Thyroid gland (tissue), 4 donors: ENCODE measurements at regions not wholly inside any gene's neighbourhood (a gene's known extent, or its start where the extent isn't known, plus 50 kb on each side); places are given as distances from the start of the nearest gene placed in this dataset.

ENCODE experiments used
- CTCF ChIP-seq, 6 experiments: fragments of 200-600 bp in 3 of 6; fragments of 450-650 bp in 3 of 6; sonication (generic) in 3 of 6; IDR thresholded peaks; one replicate each; pipeline ENCODE4 v1.5.1; 2016 to 2019; ENCODE audit warnings: antibody characterized with exemption in 6 of 6, mild to moderate bottlenecking in 2 of 6, inconsistent platforms in 1 of 6, moderate library complexity in 1 of 6
- POLR2A ChIP-seq, 2 donors: fragments of 450-650 bp; IDR thresholded peaks; one replicate each; pipeline ENCODE4 v1.6.1; 2017; ENCODE audit warnings: antibody characterized with exemption in 2 of 2, mild to moderate bottlenecking in 2 of 2, moderate library complexity in 1 of 2

GRCh38 chr10:21427804-21428481, 97.5 kb downstream of the SKIDA1 start:
- no peak for TF ChIP-seq CTCF (IDR thresholded peaks at IDR 0.05)
- TF ChIP-seq POLR2A (IDR thresholded peaks at IDR 0.05), result no peak
